ENCODE measurements at regions not wholly inside any gene's neighbourhood (a gene's known extent, or its start where the extent isn't known, plus 50 kb on each side); places are given as distances from the start of the nearest gene placed in this dataset.

DNA sequence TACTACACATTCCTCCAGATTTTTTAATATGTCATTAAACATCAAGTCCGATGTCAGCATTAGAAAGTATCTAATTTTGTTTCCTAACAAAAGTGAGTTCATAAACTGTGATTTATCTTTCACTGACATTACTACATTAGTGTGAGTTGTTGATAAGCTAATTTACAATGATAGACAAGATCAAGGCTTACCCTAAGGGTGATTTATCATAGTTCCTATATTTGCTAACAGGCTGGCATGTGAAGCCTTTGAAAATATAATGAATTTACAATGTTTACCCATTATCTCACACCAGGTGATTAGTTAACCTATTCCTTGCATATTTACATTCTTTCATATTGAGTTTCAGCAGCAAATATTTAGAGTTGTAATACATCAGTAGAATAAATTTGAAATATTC, 1096.9 kb upstream of the NUDT12 start:
- H3K4me1 ChIP-seq = no peaks in the 10 kb centered on the region
- 68 to 80% (median 77%) methylated on average over 1 of the region's 1 CpG for WGBS, 3 donors

GRCh38 chr5:104652271-104652861, 1089.8 kb upstream of the NUDT12 start:
- H3K27me3 ChIP-seq (ENCODE audit: insufficient read depth in 3 of 3, low read length in 2 of 3) = no peaks in the 10 kb centered on the region
- no peaks in the 10 kb centered on the region for H3K36me3 ChIP-seq (ENCODE audit: insufficient read depth in 1 of 2, low read depth in 1 of 2)
- ATAC-seq = no peak
- no peak for DNase-seq
- intact Hi-C loops (cut with DNase I) = no loop called here
- no peak for TF ChIP-seq CTCF (IDR thresholded peaks at IDR 0.05)
- H3K27ac ChIP-seq = no peak overlapping the region
- WGBS, 3 donors = 80 to 85% (median 85%) methylated on average over 5 of the region's 5 CpGs
- H3K9me3 ChIP-seq = peaks cover 2% of the 10 kb centered on the region
- no peaks in the 10 kb centered on the region for H3K4me1 ChIP-seq
- H3K4me3 ChIP-seq = no peak overlapping the region

More for the DNA sequence above, 1096.9 kb upstream of the NUDT12 start:
- TF ChIP-seq CTCF (IDR thresholded peaks at IDR 0.05) = no peak
- Histone ChIP-seq H3K27me3 (ENCODE audit: insufficient read depth in 3 of 3, low read length in 2 of 3) (no peaks in the 10 kb centered on the region), H3K9me3 (no peaks in the 10 kb centered on the region), H3K27ac (no peak overlapping the region), H3K4me3 (no peak overlapping the region), H3K36me3 (ENCODE audit: insufficient read depth in 1 of 2, low read depth in 1 of 2) (no peaks in the 10 kb centered on the region)
- ATAC-seq (no peak), DNase-seq (no peak)
- intact Hi-C loops (cut with DNase I) = no loop called here

DNA sequence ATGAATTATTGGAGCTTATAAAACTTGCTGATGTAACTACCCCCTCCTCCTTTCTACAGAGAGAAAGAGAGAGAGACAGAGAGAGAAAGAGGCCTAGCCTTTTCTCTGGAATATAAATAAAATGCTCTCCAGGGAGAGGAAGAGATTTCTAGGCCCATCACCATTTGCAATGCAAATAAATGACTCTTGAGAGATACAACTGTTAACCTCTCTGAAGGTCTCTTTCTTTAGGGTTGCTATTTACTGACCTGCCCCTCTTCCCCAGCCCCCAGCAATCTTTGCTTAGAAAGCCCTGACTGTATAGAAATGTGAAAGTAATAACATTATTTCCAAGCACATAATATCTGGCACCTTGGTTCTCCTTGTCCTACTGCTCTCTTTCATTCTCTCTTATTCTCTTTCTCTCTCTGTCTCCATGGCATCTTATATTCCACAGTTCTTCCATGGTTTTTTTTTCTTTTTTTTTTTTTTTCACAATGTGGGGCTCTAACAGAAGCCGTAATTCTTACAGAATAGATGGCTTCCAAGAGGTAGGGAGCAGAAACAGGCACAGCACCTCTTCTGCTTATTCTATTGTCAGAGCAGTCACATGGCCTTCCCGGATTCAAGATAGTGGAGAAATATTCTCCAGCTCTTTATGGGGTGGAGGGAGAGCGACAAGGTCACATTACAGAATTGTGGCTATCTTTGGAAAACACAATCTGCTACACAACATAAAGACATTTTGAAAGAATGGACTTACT, 1087.9 kb upstream of the NUDT12 start:
- no peaks in the 10 kb centered on the region for H3K36me3 ChIP-seq (ENCODE audit: insufficient read depth in 1 of 2, low read depth in 1 of 2)
- ATAC-seq (no peak), DNase-seq (no peak)
- 65 to 82% (median 71%) methylated on average over 3 of the region's 3 CpGs for WGBS, 3 donors
- no peak overlapping the region for H3K4me3 ChIP-seq
- H3K27me3 ChIP-seq (ENCODE audit: insufficient read depth in 3 of 3, low read length in 2 of 3) = no peaks in the 10 kb centered on the region
- no peak for TF ChIP-seq CTCF (IDR thresholded peaks at IDR 0.05)
- intact Hi-C loops (cut with DNase I) = no loop called here
- H3K4me1 ChIP-seq = no peaks in the 10 kb centered on the region
- H3K27ac ChIP-seq = no peak overlapping the region
- peaks cover 2% of the 10 kb centered on the region for H3K9me3 ChIP-seq

GRCh38 chr5:104646416-104646815, 1083.8 kb upstream of the NUDT12 start:
- no peak for DNase-seq
- H3K36me3 ChIP-seq (ENCODE audit: insufficient read depth in 1 of 2, low read depth in 1 of 2) = no peaks in the 10 kb centered on the region
- H3K27me3 ChIP-seq (ENCODE audit: insufficient read depth in 3 of 3, low read length in 2 of 3) = no peaks in the 10 kb centered on the region
- WGBS, 3 donors = 59 to 73% (median 70%) methylated on average over 3 of the region's 3 CpGs
- intact Hi-C loops (cut with DNase I) = no loop called here
- no peaks in the 10 kb centered on the region for H3K9me3 ChIP-seq
- no peak overlapping the region for H3K4me3 ChIP-seq
- no peaks in the 10 kb centered on the region for H3K4me1 ChIP-seq
- H3K27ac ChIP-seq = no peak overlapping the region
- TF ChIP-seq CTCF (IDR thresholded peaks at IDR 0.05) = no peak
- no peak for ATAC-seq
